Adrenal gland (tissue), 9 donors: ENCODE measurements at regions not wholly inside any gene's neighbourhood (a gene's known extent, or its start where the extent isn't known, plus 50 kb on each side); places are given as distances from the start of the nearest gene placed in this dataset.

ENCODE experiments used
- DNase-seq, 7 donors: peaks; one replicate each; pipeline ENCODE4 v3.0.0-alpha.2; 2019 to 2020
- H3K27ac ChIP-seq, 5 donors: fragments of 200-600 bp; sonication (generic) in 4 of 5; 1 replicate in 3 of 5; 2 replicates in 2 of 5; pipeline versions ENCODE4 v1.5.1 to v1.8.0; 2016 to 2020; ENCODE audit warnings: mild to moderate bottlenecking in 1 of 5
- H3K27me3 ChIP-seq: fragments of 200-600 bp; 2 replicates; pipeline ENCODE4 v1.8.0; 2021
- H3K36me3 ChIP-seq, 2 donors: fragments of 200-600 bp; replicated peaks in 1 of 2; 1 replicate in 1 of 2; 2 replicates in 1 of 2; pipeline versions ENCODE4 v1.5.1 to v1.8.0; 2018 to 2022
- H3K4me1 ChIP-seq, 2 donors: fragments of 200-600 bp; replicated peaks in 1 of 2; 1 replicate in 1 of 2; 2 replicates in 1 of 2; pipeline versions ENCODE4 v1.5.1 to v1.8.0; 2018 to 2021
- H3K4me3 ChIP-seq, 4 donors: fragments of 200-600 bp; sonication (generic) in 3 of 4; one replicate each; pipeline ENCODE4 v1.5.1; 2016 to 2018
- H3K9me3 ChIP-seq, 3 donors: fragments of 200-600 bp; sonication (generic) in 1 of 3; replicated peaks in 1 of 3; 1 replicate in 2 of 3; 2 replicates in 1 of 3; pipeline versions ENCODE4 v1.5.1 to v1.8.0; 2016 to 2021
- CTCF ChIP-seq, 6 experiments: fragments of 450-650 bp in 4 of 6; fragments of 200-600 bp in 2 of 6; sonication (generic) in 1 of 6; IDR thresholded peaks; 1 replicate in 5 of 6; 2 replicates in 1 of 6; pipeline versions ENCODE4 v1.5.1 to v1.8.0; 2016 to 2021; ENCODE audit warnings: antibody characterized with exemption in 6 of 6, mild to moderate bottlenecking in 2 of 6, moderate library complexity in 1 of 6
- POLR2A ChIP-seq, 2 donors: fragments of 450-650 bp; IDR thresholded peaks; one replicate each; pipeline ENCODE4 v1.6.1; 2017; ENCODE audit warnings: antibody characterized with exemption in 2 of 2, mild to moderate bottlenecking in 2 of 2, moderate library complexity in 1 of 2
- WGBS, 4 donors: extraction: QIAGEN DNeasy Blood & Tissue Kit in 2 of 4; methylation state at CpG; one replicate each; pipeline versions ENCODE4 v1.1.5 to v1.1.7; 2013 to 2017; 5-methylcytosine and 5-hydroxymethylcytosine counted together
- intact Hi-C, 2 donors: fragments of 100-400 bp; cut with DNase I; formaldehyde crosslinking; loops; one replicate each; pipeline versions ENCODE4 v1.14.1 to v1.15.0; 2022 to 2023
- donor health status: healthy with polysubstance abuse.
- donor health status: Bipolar disorder and iron deficiency.
- donor health status: DM: yes; HTN: yes; CAD: no.
- donor health status: DM: no; HTN: no; CAD: no.
- donor health status: DM: no; HTN: no; CAD: no.

DNA sequence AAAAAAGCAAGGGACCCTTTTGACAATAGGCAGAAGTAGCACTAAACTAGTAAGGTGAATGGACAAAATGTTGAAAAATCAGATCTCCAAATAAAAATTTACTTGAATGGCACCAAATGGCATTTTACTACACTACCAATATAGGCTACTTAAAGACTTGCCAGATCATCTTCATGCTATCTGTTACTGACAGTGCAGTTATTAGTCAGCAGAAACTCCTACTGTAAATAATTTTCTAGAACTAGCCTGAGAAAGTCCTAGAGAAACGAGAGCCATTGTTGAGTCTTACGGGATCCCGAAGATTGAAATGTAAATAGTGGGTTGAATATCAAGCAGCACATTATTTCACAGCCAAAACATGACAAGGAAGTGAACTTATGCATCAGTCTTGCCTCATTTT is 350.3 kb downstream of the SEC23A start:
- Histone ChIP-seq H3K4me1 (no peaks in the 10 kb centered on the region), H3K27me3 (no peaks in the 10 kb centered on the region), H3K4me3 (no peak overlapping the region), H3K9me3 (no peaks in the 10 kb centered on the region), H3K36me3 (no peaks in the 10 kb centered on the region), H3K27ac (no peak overlapping the region)
- TF ChIP-seq CTCF (IDR thresholded peaks at IDR 0.05) (no peak), POLR2A (IDR thresholded peaks at IDR 0.05) (no peak)
- 87 to 96% (median 93%) methylated on average over 3 of the region's 3 CpGs for WGBS, 4 donors
- intact Hi-C loops = no loop called here
- no peak for DNase-seq

DNA sequence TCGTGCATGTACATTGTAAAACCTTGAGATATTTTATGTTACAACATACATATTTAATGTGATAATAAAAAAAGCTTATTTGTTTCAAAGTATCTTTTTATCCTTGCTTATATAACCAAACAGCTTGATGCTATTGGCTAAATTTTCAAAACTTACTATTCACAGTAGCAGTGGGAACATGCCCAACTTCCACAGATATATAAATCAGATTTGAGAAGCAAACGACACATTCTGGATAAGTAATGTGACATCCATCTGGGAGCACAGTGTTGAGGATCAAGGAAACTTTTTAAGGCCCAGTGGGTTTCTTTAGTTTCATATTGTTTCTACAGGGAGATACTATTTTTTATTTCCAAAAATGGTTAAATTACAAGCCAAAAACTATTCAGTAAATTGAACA is 350.7 kb downstream of the SEC23A start:
- intact Hi-C loops = no loop called here
- H3K36me3 ChIP-seq = no peaks in the 10 kb centered on the region
- H3K9me3 ChIP-seq = no peaks in the 10 kb centered on the region
- TF ChIP-seq CTCF (IDR thresholded peaks at IDR 0.05) (no peak), POLR2A (IDR thresholded peaks at IDR 0.05) (no peak)
- H3K4me1 ChIP-seq = no peaks in the 10 kb centered on the region
- no peak overlapping the region for H3K4me3 ChIP-seq
- no peak for DNase-seq
- H3K27ac ChIP-seq = no peak overlapping the region
- 69 to 85% (median 75%) methylated on average over 2 of the region's 2 CpGs for WGBS, 4 donors
- H3K27me3 ChIP-seq = no peaks in the 10 kb centered on the region

- TF ChIP-seq POLR2A (IDR thresholded peaks at IDR 0.05) (no peak), CTCF (IDR thresholded peaks at IDR 0.05) (no peak)
- no peaks in the 10 kb centered on the region for H3K9me3 ChIP-seq
- H3K36me3 ChIP-seq = no peaks in the 10 kb centered on the region
- intact Hi-C loops = no loop called here
- H3K4me3 ChIP-seq = no peak overlapping the region
- H3K4me1 ChIP-seq = no peaks in the 10 kb centered on the region
- H3K27ac ChIP-seq = no peak overlapping the region
- no peak for DNase-seq
- no peaks in the 10 kb centered on the region for H3K27me3 ChIP-seq
Measured at GRCh38 chr14:38751459-38751858, 351.6 kb downstream of the SEC23A start.

- DNase-seq = no peak
- H3K27ac ChIP-seq = no peak overlapping the region
- no peaks in the 10 kb centered on the region for H3K36me3 ChIP-seq
- no peaks in the 10 kb centered on the region for H3K9me3 ChIP-seq
- H3K27me3 ChIP-seq = no peaks in the 10 kb centered on the region
- intact Hi-C loops = no loop called here
- H3K4me3 ChIP-seq = no peak overlapping the region
- 77 to 81% (median 78%) methylated on average over 3 of the region's 3 CpGs for WGBS, 4 donors
- TF ChIP-seq POLR2A (IDR thresholded peaks at IDR 0.05) = no peak
- no peak for TF ChIP-seq CTCF (IDR thresholded peaks at IDR 0.05)
- H3K4me1 ChIP-seq = no peaks in the 10 kb centered on the region
Measured at GRCh38 chr14:38749936-38750335, 353.1 kb downstream of the SEC23A start.
